Transverse colon (tissue), 4 donors: ENCODE measurements at regions not wholly inside any gene's neighbourhood (a gene's known extent, or its start where the extent isn't known, plus 50 kb on each side); places are given as distances from the start of the nearest gene placed in this dataset.

ENCODE experiments used
- DNase-seq: peaks from one replicate; pipeline ENCODE4 v3.0.0-alpha.2; 2019
- H3K27ac ChIP-seq, 4 donors: fragments of 200-600 bp; sonication (generic); 2 replicates each; pipeline ENCODE4 v1.5.1; 2016 to 2018; ENCODE audit warnings: inconsistent platforms in 4 of 4
- H3K27me3 ChIP-seq: fragments of 200-600 bp; sonication (generic); 2 replicates; pipeline ENCODE4 v1.5.1; 2017; ENCODE audit warnings: inconsistent platforms
- H3K36me3 ChIP-seq, 4 donors: fragments of 200-600 bp; sonication (generic); 2 replicates each; pipeline ENCODE4 v1.5.1; 2017 to 2019; ENCODE audit warnings: inconsistent platforms in 4 of 4
- H3K4me1 ChIP-seq, 4 donors: fragments of 200-600 bp; sonication (generic); 2 replicates each; pipeline ENCODE4 v1.5.1; 2017 to 2020; ENCODE audit warnings: inconsistent platforms in 4 of 4
- H3K4me3 ChIP-seq, 4 donors: fragments of 200-600 bp; sonication (generic); 1 replicate in 1 of 4; 2 replicates in 3 of 4; pipeline versions ENCODE4 v1.5.1 to v1.6.1; 2017 to 2019; ENCODE audit warnings: inconsistent platforms in 4 of 4
- H3K9me3 ChIP-seq, 2 donors: fragments of 200-600 bp; sonication (generic); 2 replicates each; pipeline ENCODE4 v1.5.1; 2017 to 2019; ENCODE audit warnings: inconsistent platforms in 2 of 2
- EP300 ChIP-seq: sonication (generic); formaldehyde crosslinking; IDR thresholded peaks from one replicate; pipeline ENCODE4 v1.6.1; 2017; ENCODE audit warnings: antibody characterized with exemption, low read depth
- POLR2A ChIP-seq: fragments of 450-650 bp; IDR thresholded peaks from one replicate; pipeline ENCODE4 v1.6.1; 2016; ENCODE audit warnings: antibody characterized with exemption, mild to moderate bottlenecking, moderate library complexity
- POLR2AphosphoS5 ChIP-seq, 3 donors: sonication (generic); formaldehyde crosslinking; IDR thresholded peaks; one replicate each; pipeline ENCODE4 v1.6.1; 2016; ENCODE audit warnings: antibody characterized with exemption in 3 of 3
- WGBS, 2 donors: methylation state at CpG; one replicate each; pipeline ENCODE4 v1.1.5; 2018; ENCODE audit warnings: low coverage in 1 of 2; 5-methylcytosine and 5-hydroxymethylcytosine counted together
- in situ Hi-C, 4 donors: fragments of 200-750 bp; cut with MboI; loops; one replicate each; pipeline versions ENCODE4 v1.15.0 to v1.15.1; 2017; ENCODE audit warnings: low sequenced_read_pairs in 3 of 4, low pct_ligation_motif_present in 1 of 4, low pct_unique_long_range_greater_than_20kb in 1 of 4
- intact Hi-C: fragments of 100-400 bp; cut with DNase I; formaldehyde crosslinking; loops from one replicate; pipeline ENCODE4 v1.15.1; 2023; ENCODE audit warnings: low total_unique reads
- TF ChIP-seq, protein P1 (sequence below), 5 experiments: fragments of 200-600 bp in 3 of 5; fragments of 450-650 bp in 2 of 5; sonication (generic) in 3 of 5; IDR thresholded peaks; 1 replicate in 2 of 5; 2 replicates in 3 of 5; pipeline ENCODE4 v1.5.1; 2016 to 2017; ENCODE audit warnings: antibody characterized with exemption in 5 of 5, inconsistent platforms in 3 of 5, mild to moderate bottlenecking in 2 of 5, moderate library complexity in 1 of 5

- in situ Hi-C loops: no loop called here
Observed at GRCh38 chr6:24987446-24988115, 51.8 kb upstream of the RIPOR2 start.

GRCh38 chr6:24988562-24988961 lies 52.8 kb upstream of the RIPOR2 start:
- Histone ChIP-seq H3K36me3 (no peaks in the 10 kb centered on the region), H3K27ac (no peak overlapping the region), H3K4me3 (no peak overlapping the region), H3K4me1 (no peaks in the 10 kb centered on the region), H3K9me3 (peaks cover 0 to 4% of the 10 kb centered on the region in 2 donors), H3K27me3 (no peaks in the 10 kb centered on the region)
- in situ Hi-C loops: no loop called here
- TF ChIP-seq, protein P1, sequence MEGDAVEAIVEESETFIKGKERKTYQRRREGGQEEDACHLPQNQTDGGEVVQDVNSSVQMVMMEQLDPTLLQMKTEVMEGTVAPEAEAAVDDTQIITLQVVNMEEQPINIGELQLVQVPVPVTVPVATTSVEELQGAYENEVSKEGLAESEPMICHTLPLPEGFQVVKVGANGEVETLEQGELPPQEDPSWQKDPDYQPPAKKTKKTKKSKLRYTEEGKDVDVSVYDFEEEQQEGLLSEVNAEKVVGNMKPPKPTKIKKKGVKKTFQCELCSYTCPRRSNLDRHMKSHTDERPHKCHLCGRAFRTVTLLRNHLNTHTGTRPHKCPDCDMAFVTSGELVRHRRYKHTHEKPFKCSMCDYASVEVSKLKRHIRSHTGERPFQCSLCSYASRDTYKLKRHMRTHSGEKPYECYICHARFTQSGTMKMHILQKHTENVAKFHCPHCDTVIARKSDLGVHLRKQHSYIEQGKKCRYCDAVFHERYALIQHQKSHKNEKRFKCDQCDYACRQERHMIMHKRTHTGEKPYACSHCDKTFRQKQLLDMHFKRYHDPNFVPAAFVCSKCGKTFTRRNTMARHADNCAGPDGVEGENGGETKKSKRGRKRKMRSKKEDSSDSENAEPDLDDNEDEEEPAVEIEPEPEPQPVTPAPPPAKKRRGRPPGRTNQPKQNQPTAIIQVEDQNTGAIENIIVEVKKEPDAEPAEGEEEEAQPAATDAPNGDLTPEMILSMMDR (IDR thresholded peaks at IDR 0.05): no peak
- TF ChIP-seq EP300 (no peak), POLR2AphosphoS5 (IDR thresholded peaks at IDR 0.05) (no peak), POLR2A (no peak)
- no peak for DNase-seq
- intact Hi-C loops: no loop called here

More at GRCh38 chr6:24987446-24988115, 51.8 kb upstream of the RIPOR2 start:
- intact Hi-C loops: no loop called here
- 96 to 98% methylated on average over 4 of the region's 4 CpGs for WGBS, 2 donors
- DNase-seq: no peak
- Histone ChIP-seq H3K4me3 (no peak overlapping the region), H3K27me3 (no peaks in the 10 kb centered on the region), H3K36me3 (no peaks in the 10 kb centered on the region), H3K4me1 (no peaks in the 10 kb centered on the region), H3K9me3 (peaks cover 0 to 4% of the 10 kb centered on the region in 2 donors), H3K27ac (no peak overlapping the region)
- TF ChIP-seq POLR2A (no peak), POLR2AphosphoS5 (IDR thresholded peaks at IDR 0.05) (no peak), EP300 (no peak)
- TF ChIP-seq, protein P1 (IDR thresholded peaks at IDR 0.05): no peak

- no peak for TF ChIP-seq POLR2AphosphoS5 (IDR thresholded peaks at IDR 0.05)
- TF ChIP-seq POLR2A: no peak
- TF ChIP-seq, protein P1 (IDR thresholded peaks at IDR 0.05): no peak
- TF ChIP-seq EP300: no peak
- no peaks in the 10 kb centered on the region for H3K36me3 ChIP-seq
- in situ Hi-C loops (loop anchor here in 1 of 4 donors (10.0 kb wide), 1 partner anchor 136 kb away; no protein-coding TSS in a partner anchor), intact Hi-C loops (no loop called here)
- 84 to 96% methylated on average over 7 of the region's 7 CpGs for WGBS, 2 donors
- no peak overlapping the region for H3K4me3 ChIP-seq
- H3K4me1 ChIP-seq: no peaks in the 10 kb centered on the region
- peaks cover 0 to 4% of the 10 kb centered on the region in 2 donors for H3K9me3 ChIP-seq
- no peaks in the 10 kb centered on the region for H3K27me3 ChIP-seq
- DNase-seq: no peak
- H3K27ac ChIP-seq: no peak overlapping the region
Observed at GRCh38 chr6:24990236-24990845, 54.6 kb upstream of the RIPOR2 start.

GRCh38 chr6:24990944-24991809 lies 55.4 kb upstream of the RIPOR2 start:
- Histone ChIP-seq H3K27ac (no peak overlapping the region), H3K36me3 (no peaks in the 10 kb centered on the region), H3K4me3 (no peak overlapping the region), H3K4me1 (no peaks in the 10 kb centered on the region), H3K27me3 (no peaks in the 10 kb centered on the region), H3K9me3 (peaks cover 0 to 4% of the 10 kb centered on the region in 2 donors)
- TF ChIP-seq, protein P1 (IDR thresholded peaks at IDR 0.05): no peak
- TF ChIP-seq EP300: no peak
- TF ChIP-seq POLR2AphosphoS5 (IDR thresholded peaks at IDR 0.05): no peak
- TF ChIP-seq POLR2A: no peak
- intact Hi-C loops: no loop called here
- WGBS, 2 donors: 92 to 95% methylated on average over 4 of the region's 4 CpGs
- in situ Hi-C loops: loop anchor here in 1 of 4 donors (10.0 kb wide), 1 partner anchor 136 kb away; no protein-coding TSS in a partner anchor
- no peak for DNase-seq
